Osteocyte (in vitro differentiated cells): ENCODE measurements at regions not wholly inside any gene's neighbourhood (a gene's known extent, or its start where the extent isn't known, plus 50 kb on each side); places are given as distances from the start of the nearest gene placed in this dataset.

Experiments used
- DNase-seq: peaks from one replicate; pipeline ENCODE4 v3.0.0; 2021; ENCODE audit warnings: mixed read lengths; ENCODE audit not compliant: unreplicated experiment; ENCODE audit errors: extremely low spot score
- H3K27ac Mint-ChIP-seq: one replicate; pipeline ENCODE4 v1.8.0; 2021; ENCODE audit warnings: mild to moderate bottlenecking, mixed read lengths; ENCODE audit not compliant: unreplicated experiment
- H3K27me3 Mint-ChIP-seq: one replicate; pipeline ENCODE4 v1.8.0; 2021; ENCODE audit warnings: mixed read lengths; ENCODE audit not compliant: unreplicated experiment
- H3K36me3 Mint-ChIP-seq: one replicate; pipeline ENCODE4 v1.8.0; 2021; ENCODE audit warnings: mixed read lengths; ENCODE audit not compliant: unreplicated experiment
- H3K4me1 Mint-ChIP-seq: one replicate; pipeline ENCODE4 v1.8.0; 2021; ENCODE audit warnings: mixed read lengths; ENCODE audit not compliant: unreplicated experiment
- H3K4me3 Mint-ChIP-seq: one replicate; pipeline ENCODE4 v1.8.0; 2021; ENCODE audit warnings: mild to moderate bottlenecking, moderate library complexity, mixed read lengths; ENCODE audit not compliant: unreplicated experiment
- H3K9me3 Mint-ChIP-seq: one replicate; pipeline ENCODE4 v1.8.0; 2021; ENCODE audit warnings: mixed read lengths; ENCODE audit not compliant: unreplicated experiment
- TF ChIP-seq, protein P1 (sequence below): fragments of 200-600 bp; sonication (generic); IDR thresholded peaks from 2 replicates; pipeline ENCODE4 v1.5.0; 2021; ENCODE audit warnings: antibody characterized with exemption, mild to moderate bottlenecking, moderate library complexity

DNA sequence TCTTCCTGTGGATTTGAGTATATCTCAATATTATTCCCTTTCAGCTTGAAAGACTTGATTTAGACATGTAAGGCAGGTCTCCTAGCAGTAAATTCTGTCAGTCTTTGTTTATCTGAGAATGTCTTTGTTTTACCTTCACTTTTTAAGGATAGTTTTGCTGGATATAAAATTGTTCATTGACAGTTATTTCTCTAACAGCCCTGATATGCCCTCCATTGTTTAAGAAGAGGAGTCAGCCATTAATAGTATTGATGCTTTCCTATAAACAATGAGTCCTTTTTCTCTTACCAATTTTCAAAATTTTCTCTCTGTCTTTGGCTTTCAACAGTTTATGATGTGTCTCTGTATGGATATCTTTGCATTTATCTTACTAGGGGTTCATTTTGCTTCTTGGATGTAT lies 163.5 kb upstream of the ANKRD55 start:
- Mint-ChIP-seq H3K36me3 (peaks cover 7% of the 10 kb centered on the region), H3K9me3 (peaks cover 40% of the 10 kb centered on the region), H3K27ac (no peak overlapping the region), H3K4me1 (no peaks in the 10 kb centered on the region), H3K4me3 (no peak overlapping the region), H3K27me3 (no peaks in the 10 kb centered on the region)
- DNase-seq: no peak
- TF ChIP-seq, protein P1, sequence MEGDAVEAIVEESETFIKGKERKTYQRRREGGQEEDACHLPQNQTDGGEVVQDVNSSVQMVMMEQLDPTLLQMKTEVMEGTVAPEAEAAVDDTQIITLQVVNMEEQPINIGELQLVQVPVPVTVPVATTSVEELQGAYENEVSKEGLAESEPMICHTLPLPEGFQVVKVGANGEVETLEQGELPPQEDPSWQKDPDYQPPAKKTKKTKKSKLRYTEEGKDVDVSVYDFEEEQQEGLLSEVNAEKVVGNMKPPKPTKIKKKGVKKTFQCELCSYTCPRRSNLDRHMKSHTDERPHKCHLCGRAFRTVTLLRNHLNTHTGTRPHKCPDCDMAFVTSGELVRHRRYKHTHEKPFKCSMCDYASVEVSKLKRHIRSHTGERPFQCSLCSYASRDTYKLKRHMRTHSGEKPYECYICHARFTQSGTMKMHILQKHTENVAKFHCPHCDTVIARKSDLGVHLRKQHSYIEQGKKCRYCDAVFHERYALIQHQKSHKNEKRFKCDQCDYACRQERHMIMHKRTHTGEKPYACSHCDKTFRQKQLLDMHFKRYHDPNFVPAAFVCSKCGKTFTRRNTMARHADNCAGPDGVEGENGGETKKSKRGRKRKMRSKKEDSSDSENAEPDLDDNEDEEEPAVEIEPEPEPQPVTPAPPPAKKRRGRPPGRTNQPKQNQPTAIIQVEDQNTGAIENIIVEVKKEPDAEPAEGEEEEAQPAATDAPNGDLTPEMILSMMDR: no peak

DNA sequence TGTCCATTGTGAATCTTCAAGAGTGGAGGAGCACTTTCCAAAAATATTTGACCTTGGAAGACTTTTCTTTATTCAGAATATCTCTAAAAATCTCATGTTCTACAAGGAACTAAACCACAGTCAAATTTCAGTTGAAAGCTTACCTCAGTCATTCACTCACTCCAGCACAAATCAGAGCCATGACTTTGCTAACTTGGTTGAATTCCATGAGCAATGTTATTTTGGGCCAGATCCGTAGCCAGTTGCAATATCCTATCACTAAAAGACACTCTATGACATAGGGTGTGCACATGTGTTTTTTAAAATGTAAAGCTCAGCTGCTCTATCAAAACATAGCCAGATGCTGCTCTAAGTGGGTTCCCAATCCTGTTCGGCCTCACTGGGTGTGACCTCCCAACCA lies 156.1 kb upstream of the ANKRD55 start:
- Mint-ChIP-seq H3K4me3 (no peak overlapping the region), H3K9me3 (peaks cover 25% of the 10 kb centered on the region), H3K4me1 (peaks cover 9% of the 10 kb centered on the region), H3K27ac (no peak overlapping the region), H3K27me3 (peaks cover 2% of the 10 kb centered on the region), H3K36me3 (no peaks in the 10 kb centered on the region)
- TF ChIP-seq, protein P1: no peak
- no peak for DNase-seq

DNA sequence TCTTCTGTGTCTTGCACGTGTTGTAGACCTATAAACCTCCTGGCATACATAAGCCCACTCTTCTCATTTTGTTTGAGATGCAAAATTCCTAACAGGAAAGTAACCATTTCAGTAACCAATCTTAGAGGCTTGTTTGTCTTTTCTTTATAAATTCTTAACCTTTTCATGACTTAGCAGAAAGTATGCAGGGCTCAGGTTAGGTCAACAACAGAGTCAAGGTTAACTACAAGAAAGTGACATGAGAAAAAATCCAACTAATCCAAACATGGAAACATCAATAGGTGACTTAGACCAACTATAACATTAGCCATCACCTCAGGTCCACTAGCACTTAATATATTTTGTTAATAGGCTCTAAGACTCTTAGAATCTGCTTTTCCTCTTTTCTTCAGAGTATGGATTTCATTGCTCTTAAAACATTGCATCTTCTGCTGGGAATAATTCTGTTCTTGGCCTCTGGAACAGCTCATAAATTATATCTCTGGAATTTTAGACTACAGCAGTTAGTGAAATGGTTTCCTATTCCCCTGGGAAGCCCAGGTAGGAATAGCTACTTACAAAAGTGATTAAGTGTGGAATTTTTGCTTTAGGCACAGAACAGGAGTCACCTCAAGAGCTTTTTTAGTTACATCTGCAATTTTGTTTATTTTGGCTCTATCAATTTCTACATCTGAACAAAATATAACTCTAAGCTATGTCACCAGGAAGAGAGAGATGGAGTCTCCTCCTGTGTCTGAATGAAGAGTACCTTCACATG lies 155.3 kb upstream of the ANKRD55 start:
- H3K36me3 Mint-ChIP-seq: no peaks in the 10 kb centered on the region
- peaks cover 9% of the 10 kb centered on the region for H3K4me1 Mint-ChIP-seq
- peak overlapping the region; percentile 46 for H3K27ac Mint-ChIP-seq
- TF ChIP-seq, protein P1: no peak
- DNase-seq: no peak
- H3K4me3 Mint-ChIP-seq: no peak overlapping the region
- H3K9me3 Mint-ChIP-seq: peaks cover 23% of the 10 kb centered on the region
- H3K27me3 Mint-ChIP-seq: peaks cover 2% of the 10 kb centered on the region

DNA sequence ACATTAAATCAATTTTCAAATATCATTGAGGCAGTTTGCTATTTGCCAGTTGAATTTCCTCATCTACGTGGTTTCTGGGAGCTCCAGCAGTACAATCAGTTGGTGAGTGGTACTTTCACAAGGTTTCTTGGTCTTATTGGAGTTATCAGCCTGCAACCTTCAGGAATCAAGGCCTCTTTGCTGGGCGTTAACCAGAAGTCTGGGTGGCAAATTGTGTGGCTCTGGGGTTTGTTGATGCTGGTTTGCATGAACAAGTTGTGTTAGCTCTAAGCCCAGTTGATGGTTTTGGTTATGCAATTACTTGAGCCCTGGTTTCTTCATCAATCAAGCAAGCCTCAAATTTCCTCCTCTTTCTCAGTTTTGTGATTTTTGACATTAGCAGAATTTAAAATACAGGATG lies 152.9 kb upstream of the ANKRD55 start:
- no peak overlapping the region for H3K27ac Mint-ChIP-seq
- H3K4me3 Mint-ChIP-seq: no peak overlapping the region
- no peak for DNase-seq
- H3K9me3 Mint-ChIP-seq: no peaks in the 10 kb centered on the region
- TF ChIP-seq, protein P1: no peak
- H3K36me3 Mint-ChIP-seq: no peaks in the 10 kb centered on the region
- peaks cover 2% of the 10 kb centered on the region for H3K27me3 Mint-ChIP-seq
- H3K4me1 Mint-ChIP-seq: peaks cover 9% of the 10 kb centered on the region

DNA sequence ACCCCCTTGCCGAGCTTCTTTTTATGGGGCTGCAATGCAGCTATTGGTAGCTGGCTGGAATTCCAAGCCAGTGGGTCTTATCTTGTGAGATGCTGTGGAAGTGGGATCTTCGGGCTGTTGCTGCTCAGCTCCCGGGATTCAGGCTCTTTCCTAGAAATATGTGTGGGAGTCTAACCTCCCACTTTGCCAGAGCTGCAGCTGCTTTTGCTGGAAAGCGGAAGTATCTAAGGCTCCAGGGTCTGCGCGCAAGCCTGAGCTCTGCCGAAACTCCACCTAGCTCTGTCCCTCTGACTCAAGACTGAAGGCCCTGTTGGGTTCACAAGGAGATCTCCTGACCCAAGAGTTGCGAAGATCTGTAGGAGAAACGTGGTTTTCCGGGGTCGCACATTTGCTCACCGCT lies 151.1 kb upstream of the ANKRD55 start:
- H3K27me3 Mint-ChIP-seq: peaks cover 2% of the 10 kb centered on the region
- H3K9me3 Mint-ChIP-seq: no peaks in the 10 kb centered on the region
- no peak for DNase-seq
- TF ChIP-seq, protein P1: no peak
- H3K4me3 Mint-ChIP-seq: no peak overlapping the region
- H3K27ac Mint-ChIP-seq: no peak overlapping the region
- no peaks in the 10 kb centered on the region for H3K36me3 Mint-ChIP-seq
- H3K4me1 Mint-ChIP-seq: peaks cover 9% of the 10 kb centered on the region
